H9 (cell line): ENCODE measurements at regions not wholly inside any gene's neighbourhood (a gene's known extent, or its start where the extent isn't known, plus 50 kb on each side); places are given as distances from the start of the nearest gene placed in this dataset.

ENCODE experiments used
- DNase-seq: peaks from one replicate; pipeline ENCODE4 v3.0.0-alpha.2; 2017
- H2AFZ ChIP-seq: one replicate; pipeline ENCODE4 v1.6.1; 2013; ENCODE audit warnings: mild to moderate bottlenecking, low read length, control low read depth, moderate library complexity
- H2AK5ac ChIP-seq: 2 replicates; pipeline ENCODE4 v1.6.1; 2013; ENCODE audit warnings: low read length, control low read depth, mixed read lengths; ENCODE audit not compliant: insufficient read length
- H2BK120ac ChIP-seq: one replicate; pipeline ENCODE4 v1.6.1; 2013; ENCODE audit warnings: low read depth, mild to moderate bottlenecking, low read length, control low read depth, inconsistent platforms; ENCODE audit not compliant: poor library complexity, severe bottlenecking
- H2BK12ac ChIP-seq: 2 replicates; pipeline ENCODE4 v1.6.1; 2013; ENCODE audit warnings: low read length, control low read depth, mixed read lengths, low read depth; ENCODE audit not compliant: insufficient read length
- H2BK15ac ChIP-seq: 2 replicates; pipeline ENCODE4 v1.6.1; 2013; ENCODE audit warnings: low read depth, low read length, control low read depth
- H2BK20ac ChIP-seq: one replicate; pipeline ENCODE4 v1.6.1; 2013; ENCODE audit warnings: low read depth, mild to moderate bottlenecking, low read length, control low read depth, inconsistent platforms; ENCODE audit not compliant: poor library complexity, severe bottlenecking
- H2BK5ac ChIP-seq: 2 replicates; pipeline ENCODE4 v1.6.1; 2013; ENCODE audit warnings: low read length, control low read depth, mixed read lengths; ENCODE audit not compliant: insufficient read length
- H3K14ac ChIP-seq: 2 replicates; pipeline ENCODE4 v1.6.1; 2013; ENCODE audit warnings: low read length, control low read depth; ENCODE audit not compliant: insufficient read depth
- H3K18ac ChIP-seq: 2 replicates; pipeline ENCODE4 v1.6.1; 2013; ENCODE audit warnings: low read depth, mild to moderate bottlenecking, mixed read lengths, low read length, control low read depth; ENCODE audit not compliant: insufficient read length
- H3K23ac ChIP-seq: 2 replicates; pipeline ENCODE4 v1.6.1; 2013; ENCODE audit warnings: low read length, control low read depth, mixed read lengths, low read depth; ENCODE audit not compliant: insufficient read length
- H3K23me2 ChIP-seq: 2 replicates; pipeline ENCODE4 v1.6.1; 2013; ENCODE audit warnings: low read depth, mild to moderate bottlenecking, mixed read lengths, low read length, control low read depth; ENCODE audit not compliant: insufficient read length, poor library complexity, severe bottlenecking
- H3K27ac ChIP-seq: 2 replicates; pipeline ENCODE4 v1.5.1; 2013; ENCODE audit warnings: low read length, control low read depth, mixed read lengths, low read depth; ENCODE audit not compliant: insufficient read length
- H3K27me3 ChIP-seq: 2 replicates; pipeline ENCODE4 v1.6.1; 2013; ENCODE audit warnings: low read length, control low read depth, inconsistent platforms; ENCODE audit not compliant: insufficient read depth
- H3K4ac ChIP-seq: 2 replicates; pipeline ENCODE4 v1.6.1; 2013; ENCODE audit warnings: low read depth, mild to moderate bottlenecking, control low read depth, inconsistent platforms, low read length, moderate library complexity
- H3K4me1 ChIP-seq: 2 replicates; pipeline ENCODE4 v1.6.1; 2013; ENCODE audit warnings: low read length, control low read depth, inconsistent platforms; ENCODE audit not compliant: insufficient read depth
- H3K4me2 ChIP-seq: 2 replicates; pipeline ENCODE4 v1.6.1; 2013; ENCODE audit warnings: low read length, control low read depth, mixed read lengths; ENCODE audit not compliant: insufficient read length, insufficient read depth
- H3K56ac ChIP-seq: 2 replicates; pipeline ENCODE4 v1.6.1; 2013; ENCODE audit warnings: low read depth, mild to moderate bottlenecking, mixed read lengths, low read length, control low read depth; ENCODE audit not compliant: insufficient read length
- H3K79me1 ChIP-seq: 2 replicates; pipeline ENCODE4 v1.6.1; 2013; ENCODE audit warnings: low read depth, mild to moderate bottlenecking, moderate library complexity, low read length, control low read depth, inconsistent platforms; ENCODE audit not compliant: insufficient read depth, poor library complexity, severe bottlenecking
- H3K79me2 ChIP-seq: 2 replicates; pipeline ENCODE4 v1.6.1; 2013; ENCODE audit warnings: low read length, control low read depth, inconsistent platforms; ENCODE audit not compliant: insufficient read depth
- H3K9ac ChIP-seq: 2 replicates; pipeline ENCODE4 v1.6.1; 2013; ENCODE audit warnings: low read length, control low read depth, mixed read lengths; ENCODE audit not compliant: insufficient read length; ENCODE audit errors: extremely low read depth
- H3K9me3 ChIP-seq: one replicate; pipeline ENCODE4 v1.6.1; 2013; ENCODE audit warnings: low read depth, low read length, inconsistent platforms; ENCODE audit not compliant: control insufficient read depth
- H3T11ph ChIP-seq: one replicate; pipeline ENCODE4 v1.6.1; 2013; ENCODE audit warnings: mild to moderate bottlenecking, low read length, control low read depth, inconsistent platforms
- H4K20me1 ChIP-seq: one replicate; pipeline ENCODE4 v1.6.1; 2013; ENCODE audit not compliant: control insufficient read depth, insufficient read length, insufficient read depth
- H4K5ac ChIP-seq: 2 replicates; pipeline ENCODE4 v1.6.1; 2013; ENCODE audit warnings: low read depth, mild to moderate bottlenecking, mixed read lengths, low read length, control low read depth; ENCODE audit not compliant: insufficient read length
- H4K8ac ChIP-seq: replicated peaks from 2 replicates; pipeline ENCODE4 v1.6.1; 2013; ENCODE audit warnings: low read length, control low read depth, mixed read lengths, low read depth; ENCODE audit not compliant: insufficient read length
- H4K91ac ChIP-seq: 2 replicates; pipeline ENCODE4 v1.6.1; 2013; ENCODE audit warnings: low read depth, mild to moderate bottlenecking, moderate library complexity, mixed read lengths, low read length, control low read depth; ENCODE audit not compliant: insufficient read length
- H3K27ac Mint-ChIP-seq, 3 experiments: 2 replicates in 2 of 3; 3 replicates in 1 of 3; pipeline ENCODE4 v1.8.0; 2020 to 2021; ENCODE audit warnings: mixed read lengths in 3 of 3, mild to moderate bottlenecking in 1 of 3, moderate library complexity in 1 of 3
- H3K27me3 Mint-ChIP-seq: 2 replicates; pipeline ENCODE4 v1.8.0; 2021; ENCODE audit warnings: low read depth, mild to moderate bottlenecking, moderate library complexity, mixed read lengths
- H3K36me3 Mint-ChIP-seq, 3 experiments: 2 replicates in 2 of 3; 3 replicates in 1 of 3; pipeline ENCODE4 v1.8.0; 2020 to 2021; ENCODE audit warnings: low read depth in 3 of 3, mixed read lengths in 3 of 3; ENCODE audit not compliant: insufficient read depth in 1 of 3
- H3K4me1 Mint-ChIP-seq, 2 experiments: 2 replicates each; pipeline ENCODE4 v1.8.0; 2020; ENCODE audit warnings: mixed read lengths in 2 of 2
- H3K4me3 Mint-ChIP-seq, 2 experiments: 2 replicates in 1 of 2; 3 replicates in 1 of 2; pipeline ENCODE4 v1.8.0; 2020 to 2021; ENCODE audit warnings: mild to moderate bottlenecking in 2 of 2, mixed read lengths in 2 of 2, moderate library complexity in 1 of 2
- H3K9me3 Mint-ChIP-seq, 2 experiments: 2 replicates in 1 of 2; 3 replicates in 1 of 2; pipeline ENCODE4 v1.8.0; 2020; ENCODE audit warnings: mild to moderate bottlenecking in 2 of 2, mixed read lengths in 2 of 2, moderate library complexity in 1 of 2
- WGBS: extraction: QIAGEN DNeasy Blood & Tissue Kit; methylation state at CpG from one replicate; pipeline ENCODE4 v1.1.7; 2013; ENCODE audit warnings: missing lambda C conversion rate, low lambda C conversion rate, mixed read lengths; ENCODE audit not compliant: insufficient read length; ENCODE audit errors: extremely low coverage; 5-methylcytosine and 5-hydroxymethylcytosine counted together
- TF ChIP-seq, protein P1 (sequence below): fragments of 200-600 bp; sonication (generic); conservative IDR thresholded peaks from 3 replicates; pipeline ENCODE4 v1.8.0; 2021; ENCODE audit warnings: antibody characterized with exemption, mild to moderate bottlenecking

DNA sequence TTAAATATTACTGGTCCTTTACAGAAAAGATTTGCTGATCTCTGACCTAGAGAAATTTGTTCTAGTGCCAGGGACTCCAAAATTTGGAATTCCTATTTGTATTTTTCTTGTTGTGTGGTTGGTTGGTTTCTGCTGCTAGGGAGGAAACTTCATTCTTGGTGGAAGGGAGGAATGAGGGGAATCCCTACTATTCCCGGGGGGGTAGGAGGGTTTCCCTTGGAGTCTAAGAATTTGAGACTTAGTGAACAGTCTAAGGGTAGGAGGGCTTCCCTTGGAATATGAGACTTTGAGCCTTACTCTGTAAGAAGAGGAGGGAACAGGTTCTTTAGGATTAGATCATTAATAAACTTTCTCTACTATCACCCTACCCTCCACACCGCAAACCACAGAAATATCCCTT is 67.1 kb upstream of the ADGRF1 start:
- H2BK20ac ChIP-seq, result no peak overlapping the region
- WGBS, result no CpG with 5 or more reads among the region's 2 CpGs
- H4K20me1 ChIP-seq, result no peaks in the 10 kb centered on the region
- no peaks in the 10 kb centered on the region for H3K23me2 ChIP-seq
- H3K18ac ChIP-seq, result no peak overlapping the region
- H3K27me3 ChIP-seq, result no peaks in the 10 kb centered on the region
- H3K23ac ChIP-seq, result no peak overlapping the region
- no peak overlapping the region for H2BK5ac ChIP-seq
- H3K4me3 Mint-ChIP-seq, result no peak overlapping the region
- H3K27ac Mint-ChIP-seq, result peak overlapping the region in 1 of 3 experiments; percentile 5; a peak in 1 of 7 replicates
- H4K91ac ChIP-seq, result no peak overlapping the region
- no peak overlapping the region for H3K4ac ChIP-seq
- no peak overlapping the region for H4K8ac ChIP-seq
- no peak overlapping the region for H2AFZ ChIP-seq
- no peaks in the 10 kb centered on the region for H3K9me3 Mint-ChIP-seq
- no peak overlapping the region for H2BK12ac ChIP-seq
- no peaks in the 10 kb centered on the region for H3K36me3 Mint-ChIP-seq
- H3T11ph ChIP-seq, result no peak overlapping the region
- no peaks in the 10 kb centered on the region for H3K79me1 ChIP-seq
- H3K27me3 Mint-ChIP-seq, result no peaks in the 10 kb centered on the region
- H3K9ac ChIP-seq, result no peak overlapping the region
- H3K79me2 ChIP-seq, result no peaks in the 10 kb centered on the region
- no peak overlapping the region for H2AK5ac ChIP-seq
- peaks cover 28 to 36% of the 10 kb centered on the region in 2 experiments for H3K4me1 Mint-ChIP-seq
- TF ChIP-seq, protein P1, sequence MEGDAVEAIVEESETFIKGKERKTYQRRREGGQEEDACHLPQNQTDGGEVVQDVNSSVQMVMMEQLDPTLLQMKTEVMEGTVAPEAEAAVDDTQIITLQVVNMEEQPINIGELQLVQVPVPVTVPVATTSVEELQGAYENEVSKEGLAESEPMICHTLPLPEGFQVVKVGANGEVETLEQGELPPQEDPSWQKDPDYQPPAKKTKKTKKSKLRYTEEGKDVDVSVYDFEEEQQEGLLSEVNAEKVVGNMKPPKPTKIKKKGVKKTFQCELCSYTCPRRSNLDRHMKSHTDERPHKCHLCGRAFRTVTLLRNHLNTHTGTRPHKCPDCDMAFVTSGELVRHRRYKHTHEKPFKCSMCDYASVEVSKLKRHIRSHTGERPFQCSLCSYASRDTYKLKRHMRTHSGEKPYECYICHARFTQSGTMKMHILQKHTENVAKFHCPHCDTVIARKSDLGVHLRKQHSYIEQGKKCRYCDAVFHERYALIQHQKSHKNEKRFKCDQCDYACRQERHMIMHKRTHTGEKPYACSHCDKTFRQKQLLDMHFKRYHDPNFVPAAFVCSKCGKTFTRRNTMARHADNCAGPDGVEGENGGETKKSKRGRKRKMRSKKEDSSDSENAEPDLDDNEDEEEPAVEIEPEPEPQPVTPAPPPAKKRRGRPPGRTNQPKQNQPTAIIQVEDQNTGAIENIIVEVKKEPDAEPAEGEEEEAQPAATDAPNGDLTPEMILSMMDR, result no peak
- H3K4me2 ChIP-seq, result no peak overlapping the region
- H3K56ac ChIP-seq, result no peak overlapping the region
- H3K14ac ChIP-seq, result no peak overlapping the region
- no peak for DNase-seq
- no peak overlapping the region for H4K5ac ChIP-seq
- no peak overlapping the region for H3K27ac ChIP-seq
- no peak overlapping the region for H2BK120ac ChIP-seq
- no peaks in the 10 kb centered on the region for H3K9me3 ChIP-seq
- H2BK15ac ChIP-seq, result no peak overlapping the region
- H3K4me1 ChIP-seq, result peaks cover 15% of the 10 kb centered on the region; the same call in 1 of the 2 replicates
